Medulla oblongata (tissue), 1 donor: ENCODE measurements at regions not wholly inside any gene's neighbourhood (a gene's known extent, or its start where the extent isn't known, plus 50 kb on each side); places are given as distances from the start of the nearest gene placed in this dataset.

Source experiments
- DNase-seq: peaks from one replicate; pipeline ENCODE4 v3.0.0-alpha.2; 2015; ENCODE audit errors: extremely low spot score

DNA sequence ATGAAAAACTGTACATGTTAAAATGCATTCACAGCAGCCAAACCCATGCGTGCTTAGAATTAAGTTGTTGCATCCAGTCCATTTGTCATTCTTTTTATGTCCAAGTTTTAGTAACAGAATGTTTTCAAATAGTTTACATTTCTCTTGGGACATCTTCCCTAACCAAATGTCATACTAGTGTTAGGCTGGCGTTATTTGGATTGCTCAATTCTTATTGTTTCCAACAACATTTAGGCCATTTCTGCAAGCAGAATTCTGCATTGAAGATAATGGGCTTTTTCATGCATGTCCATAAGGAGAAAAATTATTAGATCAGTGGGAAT is 203.0 kb downstream of the HIBADH start:
- DNase-seq, result no peak

DNA sequence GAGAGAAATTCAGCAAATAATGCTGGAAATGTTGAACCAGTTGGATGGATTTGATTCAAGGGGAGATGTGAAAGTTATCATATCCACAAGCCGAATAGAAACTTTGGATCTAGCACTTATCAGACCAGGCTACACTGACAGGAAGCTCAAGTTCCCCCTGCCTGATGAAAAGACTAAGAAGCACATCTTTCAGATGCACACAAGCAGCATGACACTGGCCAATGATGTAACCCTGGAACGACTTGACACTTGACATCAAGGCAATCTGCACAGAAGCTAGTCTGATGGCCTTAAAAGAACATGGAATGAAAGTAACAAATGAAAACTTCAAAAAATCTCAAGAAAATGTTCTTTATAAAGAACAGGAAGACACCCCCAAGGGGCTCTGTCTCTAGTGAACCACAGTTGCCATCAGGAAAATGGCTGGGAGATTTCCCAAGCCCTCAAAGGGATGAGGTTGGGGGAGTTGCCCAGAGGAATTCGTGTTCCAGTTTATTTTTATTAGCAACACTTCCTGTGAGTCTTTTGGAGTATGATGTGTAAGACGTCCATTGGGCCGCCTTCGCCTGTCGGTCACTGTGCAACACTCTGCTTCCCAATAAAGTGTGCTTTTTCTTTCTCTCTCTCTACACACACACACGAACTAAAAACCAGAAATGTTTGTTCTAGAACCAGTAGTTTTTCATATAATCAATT is 200.0 kb downstream of the HIBADH start:
- DNase-seq, result no peak

DNA sequence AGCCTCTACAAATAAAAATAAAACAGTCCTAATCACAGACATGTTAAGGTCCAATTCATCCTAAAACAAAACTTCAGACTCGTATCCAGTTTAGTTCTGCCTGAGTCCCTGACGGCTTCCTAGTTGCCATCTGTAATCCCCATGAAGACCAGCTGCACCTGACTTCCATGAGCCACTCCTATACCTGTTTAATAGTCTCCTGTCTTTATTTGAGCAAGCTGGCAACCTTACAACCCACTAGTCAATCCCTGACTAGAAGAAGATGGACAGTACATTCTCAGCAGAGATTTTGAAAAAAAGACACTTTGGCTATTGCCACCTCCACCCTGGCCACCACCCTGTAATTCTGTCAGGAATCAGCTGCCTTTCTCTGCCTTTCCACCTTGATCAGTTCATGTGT is 197.7 kb downstream of the HIBADH start:
- no peak for DNase-seq

DNA sequence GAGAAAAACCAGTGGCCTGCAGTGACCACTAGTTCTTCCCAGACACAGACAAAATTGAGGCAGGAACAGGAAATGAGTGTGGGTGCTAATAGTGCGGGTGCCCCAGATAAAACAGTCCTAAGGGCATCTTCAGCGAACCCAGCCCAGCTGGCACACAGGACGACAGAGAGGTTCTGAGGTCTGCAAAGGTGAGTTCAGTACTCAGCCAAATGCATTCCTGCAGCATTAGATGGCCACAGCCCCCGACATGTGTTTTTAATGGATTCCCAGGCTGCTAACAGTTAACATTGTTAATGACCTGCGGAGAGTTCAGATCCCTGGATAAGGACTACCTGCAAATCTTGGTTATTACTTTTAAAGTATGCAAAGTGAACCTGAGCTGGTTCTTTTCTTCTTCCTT is 196.0 kb downstream of the HIBADH start:
- no peak for DNase-seq

DNA sequence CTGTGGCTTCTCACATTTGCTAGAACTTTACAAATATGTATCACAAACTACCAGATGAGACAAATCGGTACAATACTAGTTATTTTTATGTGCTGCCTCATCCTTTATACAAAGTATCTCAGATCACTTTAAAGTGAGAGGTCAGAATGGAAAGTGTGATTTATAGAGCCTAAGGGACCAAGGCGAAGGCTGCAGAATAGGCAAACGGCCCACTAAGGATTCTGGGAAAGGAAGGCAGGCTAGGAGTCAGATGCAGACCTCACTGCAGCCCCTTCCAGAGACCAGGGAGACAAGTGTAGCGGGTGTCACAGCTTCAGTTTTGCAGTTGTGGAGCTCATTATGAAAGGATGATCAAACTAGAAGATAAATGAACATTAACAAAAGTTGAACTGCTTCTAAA is 190.6 kb downstream of the HIBADH start:
- no peak for DNase-seq
